ENCODE measurements at regions not wholly inside any gene's neighbourhood (a gene's known extent, or its start where the extent isn't known, plus 50 kb on each side); places are given as distances from the start of the nearest gene placed in this dataset.

DNA sequence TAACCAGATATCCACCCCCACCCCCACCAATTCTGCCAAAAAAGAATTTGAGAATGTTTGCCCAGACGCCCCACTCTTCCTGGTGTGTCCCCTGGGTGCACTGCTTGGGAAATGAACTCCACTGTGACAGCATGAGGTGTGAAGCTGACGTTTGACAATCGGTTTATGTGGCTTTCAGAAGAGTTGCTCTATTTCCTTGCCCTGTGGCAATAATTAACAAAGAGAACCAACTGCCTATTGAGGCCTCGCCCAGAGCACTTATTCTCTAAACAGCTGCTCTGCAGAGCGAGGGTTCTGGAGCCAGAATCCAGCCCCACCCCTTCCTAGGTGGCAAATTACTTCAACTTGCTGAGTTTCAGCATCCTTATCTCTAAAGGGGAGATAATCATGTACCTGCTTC lies 115.8 kb upstream of the SIX3 start:
- DNase-seq: peak; percentile 57

DNA sequence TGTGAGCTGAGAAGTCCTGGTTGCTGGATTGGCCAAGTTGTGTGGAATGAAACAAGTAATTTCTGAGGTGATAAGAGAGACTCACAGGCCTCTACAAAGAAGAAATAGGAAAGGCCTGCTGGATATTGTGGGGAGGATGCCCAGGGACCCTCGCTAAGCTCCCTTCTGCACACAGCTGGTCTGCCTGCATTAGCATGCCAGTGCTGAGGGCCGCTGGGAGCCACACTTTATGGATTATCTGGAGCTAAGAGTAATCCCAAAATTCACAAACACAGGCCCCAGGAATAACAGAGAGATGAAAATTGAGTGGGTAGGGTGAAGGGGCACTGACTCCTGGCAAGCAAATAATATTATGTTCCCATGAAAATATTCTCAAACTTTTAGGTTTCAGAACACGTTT lies 114.9 kb upstream of the SIX3 start:
- DNase-seq: no peak

DNA sequence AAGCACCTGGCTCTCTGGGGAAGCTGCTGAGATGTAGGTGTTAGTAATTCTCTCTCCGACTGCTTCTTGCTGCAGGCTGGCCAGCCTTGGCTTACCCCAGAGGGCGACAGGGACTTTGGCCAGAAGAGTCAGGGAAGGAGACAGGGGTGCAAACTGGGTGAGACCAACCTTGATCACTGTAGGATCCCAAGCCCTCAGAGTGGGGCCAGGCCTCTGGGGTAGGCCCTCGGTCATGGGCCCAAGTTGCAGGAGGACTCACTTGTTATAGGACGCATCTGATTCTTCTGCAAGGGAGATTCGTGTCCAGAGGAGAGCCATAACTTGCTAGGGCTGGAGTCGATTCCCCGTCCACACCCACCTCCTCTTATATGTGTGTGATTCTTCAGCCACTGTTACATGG lies 111.7 kb upstream of the SIX3 start:
- DNase-seq: no peak

DNA sequence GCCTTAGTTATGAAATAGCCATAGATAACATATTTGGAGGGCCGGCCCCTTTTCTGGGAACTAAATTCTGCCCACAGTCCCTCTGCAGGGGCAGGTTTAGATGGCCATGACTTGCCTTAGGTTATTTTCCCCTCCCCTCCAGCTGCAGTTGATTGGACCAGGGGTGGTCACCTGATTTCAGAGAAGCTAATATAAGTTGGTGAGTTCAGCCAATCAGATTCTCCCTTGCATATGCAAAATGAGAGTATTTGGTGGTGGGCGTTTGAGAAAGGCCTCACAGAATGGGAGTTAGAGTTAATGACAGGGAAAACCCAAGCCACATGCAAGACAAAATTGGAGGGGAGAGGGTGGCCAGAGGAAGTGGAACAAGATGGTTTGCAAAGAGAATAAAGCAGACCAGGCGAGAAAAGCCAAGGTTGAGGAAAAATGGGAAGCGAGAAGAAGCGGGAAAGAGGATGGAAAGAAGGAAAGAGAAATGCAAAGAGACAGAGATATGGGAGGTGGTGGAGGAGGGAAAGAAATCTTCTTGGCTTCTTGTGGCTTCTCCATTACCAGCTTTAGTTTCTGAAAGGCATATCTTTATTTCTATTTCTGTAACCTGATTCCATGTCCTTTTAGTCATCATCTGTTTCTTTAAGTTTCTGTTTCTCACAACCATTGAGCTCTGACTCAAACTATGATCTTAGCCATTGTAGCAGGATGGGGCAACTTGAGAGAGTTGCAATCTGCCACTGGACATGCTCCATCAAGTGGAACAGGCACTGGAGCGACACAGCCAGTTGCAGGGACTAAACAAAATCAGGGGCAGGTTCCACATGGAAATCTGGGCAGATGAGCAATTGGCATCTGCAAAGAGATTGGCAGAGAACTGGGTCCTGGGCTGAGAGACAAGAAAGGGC lies 108.1 kb upstream of the SIX3 start:
- no peak for DNase-seq

DNA sequence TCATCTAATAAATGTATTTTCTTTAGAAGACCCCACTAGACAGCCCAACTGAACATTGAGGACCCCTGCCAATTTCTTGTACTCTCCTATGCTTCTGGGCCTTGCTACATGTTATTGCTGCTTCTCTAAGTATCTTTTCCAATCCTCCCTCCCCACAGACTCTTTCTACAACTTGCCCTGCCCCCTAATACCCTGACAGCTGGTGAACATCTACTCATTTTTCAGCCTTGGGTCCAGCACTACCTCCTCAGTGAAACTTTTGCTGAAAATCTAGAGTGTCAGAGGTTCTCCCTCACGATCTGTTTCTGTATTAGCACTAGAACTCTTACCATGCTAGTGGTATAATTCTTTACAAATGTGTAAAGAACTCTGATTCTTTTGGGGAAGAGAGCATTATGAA lies 106.8 kb upstream of the SIX3 start:
- DNase-seq: no peak

DNA sequence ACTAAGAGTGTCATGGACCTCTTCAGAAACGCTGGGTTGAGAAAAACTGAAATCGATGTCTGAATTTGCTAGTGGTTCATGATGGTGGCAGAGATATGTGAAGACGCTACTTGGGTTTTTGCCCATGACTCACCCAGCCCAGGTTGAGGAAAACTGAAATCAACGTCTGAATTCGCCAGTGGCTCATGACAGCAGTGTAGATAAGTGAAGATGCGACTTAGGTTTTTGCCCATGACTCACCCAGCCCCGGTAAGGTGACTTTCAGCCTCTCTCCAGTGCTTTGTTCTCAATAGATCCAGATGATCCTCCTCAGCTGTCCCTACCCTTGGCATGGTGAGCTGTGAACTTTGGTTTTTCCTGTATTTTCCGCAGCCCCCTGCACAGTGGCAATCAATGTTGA lies 105.3 kb upstream of the SIX3 start:
- no peak for DNase-seq

DNA sequence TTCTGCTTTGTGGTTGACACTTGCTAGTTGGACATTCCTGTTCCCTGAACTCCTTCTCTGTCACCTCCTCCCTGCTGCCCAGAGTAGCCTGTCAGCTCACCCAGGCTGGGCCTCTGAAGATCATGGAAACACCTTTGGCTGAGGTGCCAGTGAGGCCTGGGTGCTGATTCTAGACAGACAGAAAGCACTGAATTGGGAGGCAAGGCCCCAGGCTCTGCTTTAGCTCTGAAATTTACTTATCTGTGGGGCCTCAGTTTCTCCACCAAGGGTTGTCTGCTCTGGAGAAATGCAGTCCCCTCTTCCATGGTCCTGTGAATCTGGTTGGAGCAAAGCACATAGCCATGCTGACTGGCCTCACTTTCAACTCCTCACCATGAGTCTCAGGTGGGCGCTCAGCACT lies 104.6 kb upstream of the SIX3 start:
- no peak for DNase-seq

DNA sequence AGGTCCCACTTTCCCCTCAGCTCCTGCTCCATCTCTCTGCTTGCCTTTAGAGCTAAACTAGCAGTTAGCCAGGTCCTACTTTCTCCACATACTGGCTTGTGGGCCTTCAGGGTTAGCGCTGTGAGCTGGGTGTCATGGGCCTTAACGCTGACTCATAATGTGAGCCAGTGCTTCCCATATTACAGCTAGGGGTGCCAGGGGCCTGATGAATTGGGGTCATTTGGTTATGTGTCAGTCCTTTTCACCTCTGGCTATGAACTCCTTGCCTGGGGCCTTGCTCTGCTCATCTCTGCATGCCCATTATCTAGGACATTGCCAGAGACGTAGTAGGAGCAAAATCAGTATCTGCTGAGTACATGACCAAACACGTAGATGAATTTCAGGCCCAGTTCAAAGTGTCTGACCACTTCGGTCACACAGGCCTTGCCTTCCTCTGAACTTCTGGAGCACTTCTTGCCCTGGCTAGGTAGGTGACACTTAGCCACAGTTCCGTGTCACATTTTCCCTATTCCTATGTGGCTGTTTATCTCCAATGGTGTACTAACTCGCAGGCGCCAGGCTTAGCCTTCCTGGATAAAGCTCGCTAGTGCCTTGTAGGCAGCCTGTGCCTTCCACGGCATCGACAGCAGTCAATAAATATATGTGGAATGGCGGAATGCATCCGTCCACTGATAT lies 103.2 kb upstream of the SIX3 start:
- no peak for DNase-seq

DNA sequence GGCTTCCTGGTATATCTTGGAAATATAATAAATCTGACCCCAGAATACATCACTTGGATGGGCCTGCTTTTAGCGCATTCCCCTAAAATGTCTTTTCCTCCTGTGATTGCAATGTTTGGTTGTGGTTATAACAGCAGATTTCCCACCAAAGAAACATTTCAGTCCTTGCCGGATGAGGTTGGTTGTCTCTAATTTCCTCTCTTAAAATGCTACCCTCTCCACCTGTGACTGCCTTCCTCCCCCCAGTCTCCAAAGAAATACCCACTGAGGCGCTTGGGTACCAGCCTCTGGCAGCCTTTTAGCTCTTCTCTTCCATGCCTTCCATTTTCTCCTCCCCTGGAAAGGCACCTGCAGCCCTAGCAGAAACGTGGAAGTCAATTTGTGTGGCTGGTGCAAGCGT lies 102.1 kb upstream of the SIX3 start:
- DNase-seq: no peak

DNA sequence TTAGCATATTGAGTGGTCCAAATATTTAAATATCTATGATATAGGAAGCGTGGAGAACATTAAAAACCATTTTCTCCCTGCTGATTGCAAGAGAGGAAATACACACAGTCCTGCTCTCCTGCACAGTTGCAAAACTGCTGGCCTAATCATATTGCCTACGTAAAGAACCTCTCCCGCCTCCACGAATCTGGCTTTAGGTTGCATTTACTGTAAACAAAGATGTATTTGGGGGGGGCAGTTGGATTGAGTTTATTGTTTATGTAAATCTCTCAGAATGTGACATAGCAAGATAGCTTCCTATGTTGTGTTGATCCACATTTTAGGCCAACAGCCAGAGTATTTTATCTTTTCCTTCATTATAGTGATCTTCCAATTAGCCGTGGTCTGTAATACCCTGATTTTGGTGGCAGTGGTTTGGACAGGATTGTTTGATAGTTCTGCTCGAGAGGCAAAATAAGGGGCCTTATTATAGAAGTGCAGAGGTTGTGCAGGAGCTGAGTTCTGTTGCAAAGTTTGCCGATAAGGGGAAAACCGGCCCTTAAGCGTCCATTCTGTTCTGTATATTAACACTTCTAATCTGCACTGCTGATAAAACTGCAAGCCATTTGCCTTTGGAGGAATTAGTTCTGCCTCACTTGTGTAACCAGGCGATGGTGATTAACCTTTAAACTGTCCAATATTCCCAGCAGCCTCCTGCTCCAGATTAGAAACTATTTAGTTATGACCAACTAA lies 101.6 kb upstream of the SIX3 start:
- no peak for DNase-seq

DNA sequence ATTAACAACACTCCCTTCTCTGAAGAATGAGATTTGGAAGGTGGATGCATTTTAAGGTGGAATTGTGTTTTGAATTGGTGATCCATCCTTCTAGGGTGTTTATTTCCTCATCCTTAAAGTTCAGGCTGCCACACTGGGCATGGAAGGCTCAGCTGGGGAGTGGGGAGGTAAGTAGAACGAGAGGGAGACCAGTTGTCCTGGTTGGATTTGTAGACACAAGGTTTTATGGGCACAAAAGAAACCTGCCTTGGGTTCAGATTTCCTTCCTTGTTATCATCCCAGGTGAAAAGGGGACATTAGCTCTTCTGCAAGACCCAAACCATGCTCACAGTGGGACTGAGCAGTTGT lies 101.0 kb upstream of the SIX3 start:
- no peak for DNase-seq

DNA sequence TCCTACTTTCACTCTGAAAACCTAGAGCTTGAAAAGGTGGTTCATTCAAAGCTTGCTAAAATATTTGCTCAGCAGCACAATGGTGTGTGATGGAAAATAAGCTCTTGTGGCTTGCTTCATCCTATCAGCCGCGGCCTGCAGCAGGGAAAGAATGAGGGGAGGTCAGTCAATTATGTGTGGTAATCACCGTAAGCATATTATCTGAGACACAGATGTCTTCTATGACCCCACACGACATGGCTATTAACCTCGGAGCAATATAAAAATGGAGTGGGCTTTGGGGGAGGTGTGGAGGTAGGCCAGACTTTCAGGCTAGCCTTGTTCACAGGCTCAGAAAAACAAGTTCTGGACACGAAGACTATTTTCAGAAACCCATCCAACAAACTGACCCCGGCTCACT lies 98.4 kb upstream of the SIX3 start:
- DNase-seq: no peak

DNA sequence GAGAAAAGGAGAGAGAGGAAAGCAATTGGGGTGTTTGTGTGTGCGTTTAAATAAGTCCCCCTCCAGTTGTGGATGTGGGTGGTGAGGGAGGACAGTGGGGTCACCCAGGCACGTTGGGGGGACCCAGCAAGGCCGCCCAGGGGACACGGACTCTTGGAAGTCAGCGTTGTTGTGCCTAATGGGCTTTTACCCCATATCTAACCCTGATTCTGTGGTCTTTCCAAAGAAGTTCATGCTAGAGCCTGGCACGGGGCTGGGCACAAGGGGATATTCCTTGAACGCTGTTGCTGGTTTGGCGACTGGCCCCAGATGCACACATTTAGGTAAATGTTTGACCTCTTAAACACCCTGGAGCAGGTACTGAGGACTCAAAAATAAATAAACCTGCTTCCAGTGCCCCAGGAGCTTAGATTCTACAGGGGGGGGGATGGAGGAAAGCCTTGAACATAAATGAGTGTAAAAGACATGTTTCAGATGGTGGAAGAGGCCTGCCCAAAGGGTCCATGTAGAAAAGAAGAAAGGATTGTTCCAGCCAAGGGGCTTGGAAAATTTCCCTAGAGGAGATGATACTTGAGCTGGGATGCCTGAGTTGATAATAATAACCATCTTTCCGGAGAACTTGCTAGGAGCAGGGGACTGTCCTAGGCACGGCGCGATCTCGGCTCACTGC lies 97.7 kb upstream of the SIX3 start:
- no peak for DNase-seq

DNA sequence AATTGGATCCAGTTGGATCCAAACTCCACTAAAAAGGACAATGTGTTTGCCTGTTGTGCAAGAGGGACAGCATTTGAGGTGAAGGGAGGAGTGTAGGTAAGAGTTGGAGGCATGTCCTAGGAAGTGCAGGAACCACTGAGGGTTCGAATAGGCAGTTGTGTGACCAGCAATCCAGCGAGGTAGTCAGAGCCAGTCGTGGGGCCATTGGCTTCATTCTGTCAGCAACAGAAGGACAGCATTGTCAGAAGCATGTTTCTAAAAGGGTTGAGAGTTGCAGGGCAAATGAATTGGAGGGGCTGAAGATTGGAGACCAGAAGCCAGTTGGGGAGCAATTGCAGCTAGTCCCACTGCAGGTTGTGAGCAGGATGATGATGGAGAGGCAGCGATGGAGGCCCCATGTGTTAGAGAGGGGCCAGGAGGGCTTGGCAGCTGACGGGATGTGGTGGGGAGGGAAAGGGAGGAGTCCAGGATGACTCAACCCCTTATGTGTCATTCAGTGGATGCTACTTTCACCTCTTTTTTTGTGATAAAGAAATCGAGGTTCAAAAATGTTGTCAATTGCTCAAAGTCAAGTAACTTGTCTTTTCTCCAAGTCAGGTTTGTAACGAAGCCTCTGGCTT lies 96.7 kb upstream of the SIX3 start:
- no peak for DNase-seq

DNA sequence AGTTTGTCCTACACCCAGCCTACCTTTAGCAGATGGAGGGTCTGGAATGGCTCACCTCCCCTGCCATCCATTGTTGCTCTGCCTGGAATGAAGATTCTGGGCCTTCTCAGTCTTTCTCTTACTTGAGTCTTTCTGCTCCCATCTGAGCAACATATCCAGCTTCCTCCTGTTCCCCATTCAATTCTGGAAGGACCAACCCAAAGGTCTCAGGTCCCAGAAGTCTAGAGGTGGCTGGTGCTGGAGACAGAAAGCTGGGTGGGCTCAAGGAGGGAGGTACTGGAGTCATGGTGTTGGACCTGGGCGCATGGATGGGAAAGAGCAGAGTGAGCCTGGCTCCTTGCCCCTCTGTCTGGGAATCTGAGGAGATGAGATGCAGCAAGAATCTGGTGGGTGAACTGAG lies 93.5 kb upstream of the SIX3 start:
- DNase-seq: no peak

DNA sequence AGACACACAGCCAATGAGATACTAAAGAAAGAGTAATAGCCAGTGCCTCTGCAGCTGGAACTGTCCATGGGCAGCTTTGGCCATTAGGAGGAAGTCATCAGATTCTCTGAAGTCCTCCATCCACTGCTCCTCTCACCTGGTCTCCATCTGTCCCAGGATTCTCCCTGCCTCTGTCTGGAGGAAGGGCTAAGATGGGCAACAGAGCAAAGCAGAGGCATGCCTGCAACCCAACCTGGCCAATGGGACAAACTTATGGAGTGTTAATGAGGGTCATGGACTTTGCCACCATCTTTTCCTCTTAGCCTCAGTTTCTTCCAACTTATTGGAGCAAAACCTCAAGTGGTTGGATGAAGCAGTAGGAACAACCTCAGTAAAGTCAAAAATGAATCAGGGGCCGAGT lies 91.5 kb upstream of the SIX3 start:
- no peak for DNase-seq

DNA sequence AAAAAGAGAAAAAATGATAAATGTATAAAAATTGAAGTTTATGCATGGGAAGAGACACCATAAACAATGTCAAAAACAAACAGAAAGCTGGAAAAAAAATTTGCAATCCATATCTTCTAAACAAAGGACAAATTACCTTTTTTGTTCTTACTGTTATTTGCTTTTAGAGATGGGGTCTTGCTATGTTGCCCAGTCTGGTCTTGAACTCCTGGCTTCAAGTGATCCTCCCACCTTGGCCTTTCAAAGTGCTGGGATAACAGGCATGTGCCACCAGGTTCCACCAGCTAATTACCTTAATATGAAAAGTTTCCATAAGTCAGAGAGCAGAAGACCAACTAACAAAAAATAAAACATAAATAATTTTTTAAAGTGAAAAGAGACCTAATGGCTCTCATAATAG lies 90.0 kb upstream of the SIX3 start:
- no peak for DNase-seq

DNA sequence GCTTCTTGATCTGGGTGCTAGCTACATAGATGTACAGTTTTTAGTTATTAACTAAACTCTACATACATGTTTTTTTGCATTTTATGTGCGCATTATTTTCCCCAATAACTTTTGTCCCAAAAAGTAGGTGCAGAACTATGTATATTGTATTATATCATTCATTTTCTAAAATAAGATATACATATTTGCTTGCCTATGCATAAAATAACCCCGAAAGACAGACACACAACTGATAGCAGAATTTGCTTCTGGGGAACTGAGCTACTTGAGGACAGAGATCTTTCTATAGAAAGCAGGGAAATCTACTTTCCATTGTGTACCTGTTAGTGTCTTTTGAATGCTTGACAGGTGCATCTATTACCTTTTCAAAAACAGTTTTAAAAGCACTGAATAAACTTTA lies 88.9 kb upstream of the SIX3 start:
- no peak for DNase-seq

DNA sequence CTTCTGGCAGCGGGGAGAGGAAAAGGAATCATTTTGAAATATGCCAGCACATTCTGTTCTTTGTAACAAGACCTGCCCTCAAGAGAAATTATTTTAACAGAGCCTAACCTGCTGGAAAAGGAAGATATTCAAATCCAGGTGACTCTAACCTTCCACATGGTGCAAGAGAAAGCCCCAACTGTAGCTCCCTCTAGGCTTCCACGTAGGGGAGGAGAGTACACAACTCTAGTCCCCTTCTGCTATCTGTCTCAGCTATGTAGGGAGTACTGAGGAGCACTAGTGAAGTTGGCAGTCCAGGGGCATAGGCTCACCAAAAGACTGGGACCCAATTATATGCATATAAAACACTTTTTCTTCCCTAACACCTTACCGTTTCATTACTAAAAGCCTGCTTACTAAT lies 82.2 kb upstream of the SIX3 start:
- no peak for DNase-seq

DNA sequence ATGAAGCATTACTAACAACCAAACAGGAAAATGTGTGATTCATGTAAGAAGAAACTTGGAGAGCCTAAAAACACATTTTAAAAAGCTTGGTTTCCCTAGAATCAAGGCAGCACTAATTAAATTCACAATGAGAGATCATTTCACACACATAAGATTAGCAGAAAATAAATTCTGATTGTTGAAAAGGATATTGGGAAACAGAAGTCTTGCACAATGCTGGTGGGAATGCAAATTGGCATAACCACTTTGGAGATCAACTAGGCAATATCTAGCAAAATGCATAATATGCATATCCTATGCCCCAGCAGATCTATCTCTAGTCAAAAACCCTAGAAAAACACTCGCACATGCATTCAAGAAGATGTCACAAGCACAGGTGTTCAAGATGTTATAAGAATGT lies 75.3 kb upstream of the SIX3 start:
- no peak for DNase-seq

DNA sequence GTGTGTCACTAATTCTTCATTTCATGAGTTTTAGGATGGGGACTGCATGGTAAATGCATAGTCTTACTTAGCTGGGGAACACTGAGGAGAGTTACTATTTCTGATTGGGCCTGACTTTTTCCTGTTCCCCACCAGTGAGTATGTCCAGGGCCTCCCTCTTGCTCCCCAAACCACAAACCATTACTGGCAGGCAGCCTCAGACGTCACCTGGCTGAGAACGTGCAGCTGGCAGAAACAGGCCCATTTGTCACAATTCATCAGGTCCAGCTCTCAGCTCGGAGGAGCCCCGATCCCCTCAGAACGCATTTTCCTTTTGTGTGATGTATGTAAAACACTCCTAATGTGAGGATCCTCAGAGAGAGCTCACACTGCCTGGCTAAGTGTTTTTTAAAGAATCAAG lies 71.7 kb upstream of the SIX3 start:
- DNase-seq: no peak

DNA sequence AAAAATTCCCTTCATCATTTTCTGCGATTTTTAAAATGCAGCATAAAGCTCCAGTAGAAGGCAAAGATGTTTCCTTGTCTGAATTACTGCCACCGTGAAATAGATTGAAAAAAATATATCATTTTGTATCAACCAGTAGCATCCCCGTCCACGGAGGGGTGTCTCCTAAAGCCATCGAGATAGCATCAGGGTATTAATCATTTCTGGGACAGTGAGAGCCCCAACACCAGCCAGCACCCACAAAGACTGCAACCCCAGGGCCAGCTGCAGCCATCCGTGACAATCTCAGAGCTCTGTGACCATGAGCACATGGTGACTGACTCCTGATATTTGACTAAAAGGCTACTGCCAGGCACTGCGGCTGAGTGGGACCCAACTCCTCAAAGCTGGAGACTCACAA lies 64.1 kb upstream of the SIX3 start:
- no peak for DNase-seq
